Left ventricle myocardium superior (tissue), 1 donor: ENCODE measurements at regions not wholly inside any gene's neighbourhood (a gene's known extent, or its start where the extent isn't known, plus 50 kb on each side); places are given as distances from the start of the nearest gene placed in this dataset.

Experiments
- ATAC-seq: fragments of 200-7000 bp; cut with Tn5 transposase; one replicate; pipeline ENCODE4 v1.9.1; 2020; ENCODE audit warnings: mild to moderate bottlenecking, moderate library complexity
- DNase-seq: peaks from one replicate; pipeline ENCODE4 v3.0.0-alpha.2; 2020
- intact Hi-C: fragments of 100-400 bp; cut with micrococcal nuclease; formaldehyde crosslinking; loops from one replicate; pipeline ENCODE4 v1.11.0; 2022
- donor health status: DM: no; HTN: yes; CAD: no; lungs with severe emphysema.

- no peak for DNase-seq
- ATAC-seq, result no peak
- intact Hi-C loops, result no loop called here
Measured at GRCh38 chr20:57922083-57922482, 212.3 kb upstream of the PMEPA1 start.

DNA sequence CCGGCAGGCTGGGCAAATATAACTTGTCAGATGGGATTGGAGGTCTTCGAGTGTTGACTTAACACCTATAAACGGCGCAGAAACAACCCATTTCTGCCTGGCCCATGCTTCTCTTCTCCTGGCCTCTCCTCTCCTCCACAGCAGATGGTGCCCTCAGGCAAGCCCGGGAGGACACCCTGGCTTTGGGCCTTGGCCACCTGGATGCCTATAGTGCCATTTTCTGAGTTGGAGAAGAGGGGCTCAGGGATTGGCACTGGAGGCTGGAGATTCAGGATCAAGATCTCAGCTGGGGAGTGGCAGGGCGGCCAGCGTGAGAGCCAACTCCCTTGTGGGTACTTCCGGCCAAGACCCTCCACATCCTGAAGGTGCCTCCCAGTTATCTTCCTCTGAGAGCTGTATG is 211.9 kb upstream of the PMEPA1 start:
- no peak for ATAC-seq
- intact Hi-C loops, result no loop called here

DNA sequence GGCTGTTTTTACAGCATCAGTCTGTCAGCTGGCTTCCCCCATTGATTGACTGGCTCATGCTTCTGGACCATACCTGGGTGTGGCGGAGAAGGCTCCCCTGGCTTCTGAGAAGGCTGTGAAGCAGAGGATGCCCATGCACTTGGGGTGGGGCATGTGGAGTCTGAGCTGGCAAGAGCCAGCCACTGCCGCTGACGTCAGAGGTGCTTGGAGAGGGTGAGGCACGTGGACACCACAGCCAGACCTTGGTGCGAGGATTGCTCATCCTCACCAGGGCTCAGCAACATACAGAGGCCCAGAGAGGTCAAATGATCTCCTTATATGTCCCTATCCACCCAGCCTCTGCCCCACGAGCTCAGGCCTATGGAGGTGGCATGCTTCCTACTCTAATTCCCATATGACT is 211.2 kb upstream of the PMEPA1 start:
- ATAC-seq (no peak), DNase-seq (no peak)
- intact Hi-C loops, result no loop called here

More for the DNA sequence above, 211.9 kb upstream of the PMEPA1 start:
- no peak for DNase-seq

GRCh38 chr20:57919049-57919448 is 209.2 kb upstream of the PMEPA1 start:
- DNase-seq (no peak), ATAC-seq (no peak)
- intact Hi-C loops, result no loop called here

- DNase-seq (no peak), ATAC-seq (no peak)
- intact Hi-C loops, result no loop called here
Measured at GRCh38 chr20:57918551-57918950, 208.7 kb upstream of the PMEPA1 start.

DNA sequence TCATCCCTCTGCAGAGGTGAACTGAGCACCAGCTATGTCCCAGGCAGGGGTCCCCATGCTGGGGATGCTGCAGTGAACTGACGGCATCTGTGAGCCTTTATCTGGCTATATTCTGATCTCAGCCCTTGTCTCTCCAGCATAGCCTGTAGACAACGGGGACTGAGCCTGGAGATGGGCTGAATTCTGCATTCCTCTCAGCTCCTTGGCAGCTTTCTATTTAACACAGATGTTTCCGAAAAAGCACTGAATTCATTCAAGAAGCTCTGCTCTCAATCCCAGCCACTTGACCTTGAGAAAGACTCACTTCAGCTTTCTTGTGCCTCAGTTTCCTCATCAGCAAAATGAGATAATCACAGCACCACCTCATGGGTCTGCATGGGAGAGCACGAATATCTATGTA is 204.4 kb upstream of the PMEPA1 start:
- ATAC-seq, result no peak
- no peak for DNase-seq
- intact Hi-C loops, result no loop called here

- intact Hi-C loops, result no loop called here
- ATAC-seq (no peak), DNase-seq (no peak)
Measured at GRCh38 chr20:57913156-57913930, 203.5 kb upstream of the PMEPA1 start.

DNA sequence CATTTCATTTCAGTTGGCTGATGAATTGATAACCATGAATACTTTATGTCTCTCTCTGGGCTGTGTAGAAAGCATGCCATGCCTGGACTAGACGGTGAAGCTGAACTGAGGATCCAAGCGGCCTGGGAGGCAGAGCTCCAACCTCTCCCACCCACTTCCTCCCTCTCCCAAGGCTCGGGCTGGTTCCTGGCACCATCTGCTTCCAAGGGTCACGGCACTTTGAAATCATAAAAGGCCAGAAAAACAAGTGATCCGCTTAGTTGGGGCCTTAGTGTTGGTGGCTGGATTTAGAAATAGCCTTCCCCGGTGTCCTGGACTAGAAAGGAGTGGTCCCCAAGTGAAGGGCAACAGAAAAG is 202.4 kb upstream of the PMEPA1 start:
- no peak for DNase-seq
- intact Hi-C loops, result no loop called here
- no peak for ATAC-seq

- DNase-seq, result no peak
- ATAC-seq, result no peak
- intact Hi-C loops, result no loop called here
Measured at GRCh38 chr20:57911512-57912226, 201.9 kb upstream of the PMEPA1 start.

DNA sequence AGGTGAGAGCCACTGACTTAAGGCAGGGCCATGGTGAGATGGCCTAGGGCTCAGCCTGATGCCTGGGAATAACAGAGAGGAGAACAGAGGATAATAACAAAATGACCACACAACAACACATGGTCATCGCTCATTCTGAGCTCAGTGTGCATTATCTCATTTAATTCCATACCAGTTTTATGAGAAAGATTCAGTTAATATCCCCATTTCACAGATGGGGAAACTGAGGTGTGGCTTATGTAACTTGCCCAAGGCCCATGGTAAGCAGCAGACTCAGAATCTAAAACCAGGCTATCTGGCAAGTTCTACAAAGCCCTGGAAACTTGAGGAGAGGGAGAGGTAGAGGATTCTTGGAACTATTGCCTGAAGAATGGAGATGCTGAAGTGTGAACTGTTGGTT is 200.9 kb upstream of the PMEPA1 start:
- intact Hi-C loops, result no loop called here
- no peak for ATAC-seq
- no peak for DNase-seq

- no peak for ATAC-seq
- no peak for DNase-seq
- intact Hi-C loops, result no loop called here
Measured at GRCh38 chr20:57909763-57910331, 200.0 kb upstream of the PMEPA1 start.

DNA sequence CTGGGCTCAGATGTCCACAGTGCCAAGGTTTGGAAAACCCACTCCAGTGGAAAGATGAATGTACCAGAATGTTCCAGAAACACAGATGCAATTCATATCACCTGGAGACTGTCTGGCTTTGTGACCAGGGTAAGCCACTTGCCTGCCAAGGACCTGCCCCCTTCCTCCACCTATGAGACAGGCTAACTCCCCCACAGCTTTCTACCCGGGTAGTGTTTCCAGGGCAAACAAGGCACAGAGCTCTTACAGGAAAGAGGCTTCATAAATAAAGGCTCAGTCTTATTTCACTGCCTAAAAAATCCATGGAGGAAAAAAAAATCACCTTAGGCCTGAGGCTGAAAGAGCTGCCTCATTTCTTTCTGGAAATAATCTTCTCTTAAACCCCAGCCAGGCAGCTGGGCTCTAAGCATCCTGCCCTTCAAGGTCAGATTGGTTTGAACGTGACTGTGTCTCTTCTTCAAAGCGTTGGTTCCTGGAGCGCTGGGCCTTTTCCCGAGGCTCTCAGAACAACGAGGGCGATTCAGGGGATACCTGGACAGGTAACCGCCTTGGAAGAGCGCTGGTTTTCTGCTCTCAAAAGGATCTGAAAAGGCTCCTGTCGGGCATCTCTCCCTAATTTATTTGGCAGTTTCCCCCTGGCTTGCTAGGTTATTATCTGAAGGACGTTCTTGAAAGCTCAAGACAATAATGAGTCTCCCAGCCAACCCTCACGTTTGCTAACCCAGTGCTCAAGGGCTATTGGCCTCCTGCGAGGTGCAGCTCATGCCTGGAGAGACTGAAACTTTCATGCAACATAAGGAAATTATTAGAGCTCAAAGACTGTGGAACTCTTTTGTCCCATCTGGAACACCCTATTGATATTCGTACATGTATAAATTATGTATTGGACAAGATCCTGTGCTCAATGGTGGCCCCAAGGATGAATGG is 199.2 kb upstream of the PMEPA1 start:
- no peak for ATAC-seq
- no peak for DNase-seq
- intact Hi-C loops, result no loop called here

GRCh38 chr20:57908226-57908625 is 198.4 kb upstream of the PMEPA1 start:
- no peak for DNase-seq
- intact Hi-C loops, result no loop called here
- ATAC-seq, result no peak

DNA sequence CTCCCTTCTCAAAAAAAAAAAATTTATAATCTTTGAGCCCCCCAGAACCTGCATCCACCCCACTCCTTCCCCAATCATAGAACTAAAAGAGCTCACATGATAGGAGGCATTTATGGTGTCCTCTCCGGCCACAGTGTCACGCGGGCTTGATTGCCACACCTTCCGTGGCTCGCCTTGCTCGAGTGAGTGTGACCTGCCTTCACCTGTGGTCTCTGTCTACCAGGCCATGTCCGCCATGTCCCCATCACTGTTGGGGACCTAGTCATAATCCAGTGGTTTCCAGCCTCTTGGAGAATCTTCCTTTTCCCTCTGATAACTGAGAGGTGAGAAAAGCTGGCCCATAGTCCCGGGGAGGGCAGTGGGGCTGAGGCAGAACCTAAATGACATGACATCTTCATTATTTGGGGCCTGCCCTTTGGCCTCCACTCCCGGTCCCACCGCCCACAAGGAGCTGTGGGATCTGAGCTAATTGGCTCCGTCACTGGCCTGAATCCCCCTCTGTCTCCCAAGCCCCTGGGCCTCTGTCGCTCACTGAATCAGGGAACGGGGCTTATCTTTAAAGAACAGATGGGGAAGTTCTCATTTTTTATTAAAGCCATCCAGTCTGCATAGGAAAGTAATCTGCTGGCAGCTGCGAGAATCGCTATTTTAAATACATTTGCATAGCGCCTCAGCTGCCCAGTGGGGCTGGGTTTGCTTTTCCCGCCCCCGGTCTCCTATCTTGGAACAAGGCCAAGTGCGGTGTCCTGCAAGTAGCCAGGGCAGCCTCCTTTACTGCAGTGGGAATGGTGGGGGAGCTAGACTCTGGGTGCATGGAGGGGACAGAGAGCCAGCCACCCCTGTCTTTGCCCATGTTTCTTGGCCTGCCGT is 197.6 kb upstream of the PMEPA1 start:
- ATAC-seq, result no peak
- intact Hi-C loops, result no loop called here
- no peak for DNase-seq

DNA sequence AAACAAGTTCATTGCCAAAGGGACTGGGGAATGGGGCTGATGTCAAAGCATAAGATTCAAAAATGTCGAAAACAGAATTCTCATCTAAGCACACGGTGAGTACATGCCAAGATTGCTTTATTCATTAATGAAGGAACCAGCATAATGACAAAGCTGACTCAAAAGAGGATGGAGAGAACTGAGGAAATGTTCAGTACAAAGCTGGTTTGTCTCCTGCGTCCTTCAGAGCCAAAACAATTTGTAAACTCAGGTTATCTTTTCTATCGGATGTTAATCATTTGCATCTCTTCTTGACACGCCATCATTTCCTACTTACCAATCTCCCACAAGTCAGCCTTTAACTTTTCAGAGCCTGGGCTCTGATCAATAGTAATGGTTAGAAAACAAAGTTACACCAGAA is 195.6 kb upstream of the PMEPA1 start:
- DNase-seq, result no peak
- intact Hi-C loops, result no loop called here
- no peak for ATAC-seq

DNA sequence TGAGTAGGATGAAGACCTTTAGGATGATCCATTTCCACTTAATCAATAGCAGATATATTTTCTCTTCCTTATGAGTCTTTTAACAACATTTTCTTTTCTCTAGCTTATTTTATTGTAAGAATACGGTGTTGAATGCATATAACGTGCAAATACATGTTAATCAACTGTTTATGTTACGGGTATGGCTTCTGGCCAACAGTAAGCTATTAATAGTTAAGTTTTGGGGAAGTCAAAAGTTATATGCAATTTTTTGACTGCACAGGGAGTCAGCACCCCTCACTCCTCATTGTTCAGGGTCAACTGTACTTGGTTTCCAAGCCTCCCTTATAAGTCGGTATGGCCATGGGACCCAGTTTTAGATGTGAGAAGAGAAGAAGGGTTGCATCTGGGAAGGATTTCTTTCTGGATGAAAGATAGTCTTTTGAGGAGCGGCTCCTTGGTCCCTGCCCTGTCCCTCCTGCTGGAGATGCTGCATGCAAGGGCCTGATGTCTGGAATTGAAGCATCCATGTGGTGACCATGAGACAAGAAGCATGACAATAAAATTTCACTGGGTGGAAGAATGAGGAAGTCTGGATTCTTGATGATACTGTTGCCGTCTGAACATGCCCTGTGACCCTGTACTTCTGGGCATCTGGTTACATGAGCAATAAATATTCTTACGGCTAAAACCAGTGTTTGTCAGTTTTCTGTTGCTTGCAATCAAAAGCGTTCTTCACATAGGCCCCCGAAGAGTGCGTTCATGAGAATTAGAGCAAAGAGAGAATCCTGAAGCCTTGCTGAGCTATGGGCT is 194.7 kb upstream of the PMEPA1 start:
- intact Hi-C loops, result no loop called here
- ATAC-seq (no peak), DNase-seq (no peak)

- no peak for DNase-seq
- ATAC-seq, result no peak
- intact Hi-C loops, result no loop called here
Measured at GRCh38 chr20:57902473-57902872, 192.7 kb upstream of the PMEPA1 start.

DNA sequence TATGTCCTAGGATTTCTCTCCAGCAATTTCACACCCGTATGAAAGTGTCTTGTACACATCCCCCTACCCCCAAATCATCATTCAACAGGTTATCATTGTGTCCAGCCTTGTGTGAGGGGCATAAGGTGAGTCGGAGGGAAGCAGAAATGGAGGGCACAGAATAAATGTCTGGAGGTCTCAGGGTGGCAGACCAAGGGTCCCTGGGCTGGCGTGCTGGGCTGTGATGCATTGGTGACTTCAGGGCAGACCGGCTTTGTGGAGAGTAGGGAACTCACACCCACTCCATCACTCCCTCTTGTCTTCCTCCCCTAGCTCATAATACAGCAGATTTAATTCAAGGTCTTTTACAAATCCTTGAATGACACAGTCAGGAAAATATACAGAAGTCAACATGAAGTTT is 191.7 kb upstream of the PMEPA1 start:
- ATAC-seq (no peak), DNase-seq (no peak)
- intact Hi-C loops, result no loop called here
